CD4-positive, alpha-beta T cell treated with Interleukin-17A for 1 hour (primary cell): ENCODE measurements at regions not wholly inside any gene's neighbourhood (a gene's known extent, or its start where the extent isn't known, plus 50 kb on each side); places are given as distances from the start of the nearest gene placed in this dataset.
"Not testable (repeated sequence)": the region's sequence is repeated elsewhere in the genome, so short reads cannot be mapped to it uniquely, and the experiment has no call there.

Source experiments
- DNase-seq: peaks from one replicate; pipeline ENCODE4 v3.0.0-alpha.2; 2020

- DNase-seq = no peak
Observed at GRCh38 chr1:196088541-196088940, 519.7 kb downstream of the KCNT2 start.

GRCh38 chr1:196078691-196079090 lies 529.5 kb downstream of the KCNT2 start:
- DNase-seq = no peak

- DNase-seq = no peak
Observed at GRCh38 chr1:196075621-196076020, 532.6 kb downstream of the KCNT2 start.

DNA sequence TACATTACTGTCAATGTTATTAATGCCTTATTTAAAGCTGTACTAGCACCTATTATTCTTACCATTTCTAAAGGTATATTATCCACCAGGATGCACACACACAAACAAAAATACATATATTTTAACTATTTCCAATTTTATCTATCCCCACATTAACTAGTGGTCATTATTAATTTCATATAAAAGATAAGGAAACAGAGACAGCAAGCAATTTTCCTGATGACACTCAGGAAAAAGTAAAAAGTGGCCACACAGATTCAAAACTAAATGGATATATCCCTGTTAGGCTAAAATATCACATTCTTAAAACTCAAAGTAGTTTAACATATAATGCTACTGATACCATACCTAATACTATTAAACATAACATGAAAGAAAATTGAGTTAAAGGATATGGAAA lies 534.1 kb downstream of the KCNT2 start:
- no peak for DNase-seq

DNA sequence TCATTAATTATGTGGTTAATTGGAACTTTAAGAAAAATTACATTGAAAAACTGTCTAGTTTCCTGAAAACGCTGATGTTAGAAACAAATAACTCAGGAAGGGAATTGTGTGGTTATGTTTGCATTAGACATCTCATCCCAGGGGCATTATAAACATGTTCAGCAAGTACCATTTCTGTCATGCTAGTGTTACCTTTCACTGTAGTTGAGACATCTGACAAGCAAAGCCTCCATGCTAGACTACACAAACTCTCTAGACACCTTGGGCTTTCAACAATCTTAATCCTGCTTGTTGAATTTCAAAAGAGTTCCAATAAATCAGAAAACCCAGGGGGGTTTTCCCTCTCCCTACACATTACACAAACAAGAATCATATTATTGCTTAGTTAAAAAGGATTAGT lies 536.8 kb downstream of the KCNT2 start:
- no peak for DNase-seq

DNA sequence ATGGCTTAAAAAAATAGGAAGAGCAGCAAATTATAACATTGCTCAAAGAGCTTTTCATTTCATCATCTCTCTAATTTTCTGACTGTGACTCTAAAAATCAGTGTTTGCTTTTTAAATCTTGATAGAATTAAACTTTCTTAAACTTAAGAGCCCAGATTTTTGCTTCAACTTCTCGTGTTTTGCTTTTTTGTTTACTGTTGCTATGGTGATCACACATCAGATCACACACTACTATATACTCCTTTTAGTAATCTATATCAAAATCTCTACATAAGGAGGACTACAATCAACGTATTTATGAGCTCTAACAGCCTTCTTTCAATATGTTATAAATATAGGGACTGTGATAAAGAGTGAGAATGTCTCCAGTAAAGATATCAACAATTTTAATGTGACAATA lies 537.3 kb downstream of the KCNT2 start:
- no peak for DNase-seq

DNA sequence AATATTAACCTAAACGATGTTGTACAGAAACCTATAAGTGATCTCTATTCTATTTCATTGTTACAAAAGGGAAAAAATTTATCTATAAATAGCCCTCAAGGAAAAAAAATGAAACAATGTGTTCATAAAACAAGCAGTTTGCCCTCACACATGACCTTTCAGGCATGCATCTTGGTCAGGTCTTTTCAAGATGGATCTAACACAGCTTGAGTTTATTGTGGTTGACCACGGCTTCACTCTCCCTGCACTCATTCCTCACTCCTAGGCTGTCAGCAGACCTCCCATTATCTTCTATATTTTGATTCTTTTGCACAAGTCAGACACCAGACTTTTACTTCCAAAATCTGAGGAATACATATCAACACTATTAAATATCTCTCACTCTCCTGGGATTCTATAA lies 544.3 kb downstream of the KCNT2 start:
- DNase-seq = no peak

GRCh38 chr1:196063294-196063693 lies 544.9 kb downstream of the KCNT2 start:
- no peak for DNase-seq

GRCh38 chr1:196060539-196060938 lies 547.7 kb downstream of the KCNT2 start:
- DNase-seq = no peak

DNA sequence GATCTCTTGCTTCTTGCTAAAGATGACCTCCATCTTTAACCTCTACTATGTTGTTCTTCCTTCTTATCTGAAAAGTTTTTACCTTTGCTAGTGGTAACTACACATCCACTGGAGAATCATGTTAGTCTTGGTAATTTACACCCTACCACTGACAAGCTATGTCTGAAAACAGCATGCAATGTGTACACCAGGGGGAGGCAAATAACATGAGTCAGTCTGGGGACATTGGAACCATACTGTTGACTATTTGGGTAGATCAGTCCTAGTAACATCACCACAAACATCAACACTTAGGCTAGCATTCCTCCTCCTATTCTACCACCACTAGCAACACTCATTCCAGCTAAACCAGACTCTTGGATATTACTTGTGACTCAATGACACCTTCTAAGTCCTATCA lies 549.0 kb downstream of the KCNT2 start:
- DNase-seq = no peak

GRCh38 chr1:196056966-196057365 lies 551.3 kb downstream of the KCNT2 start:
- no peak for DNase-seq

GRCh38 chr1:196049407-196049806 lies 558.8 kb downstream of the KCNT2 start:
- no peak for DNase-seq

DNA sequence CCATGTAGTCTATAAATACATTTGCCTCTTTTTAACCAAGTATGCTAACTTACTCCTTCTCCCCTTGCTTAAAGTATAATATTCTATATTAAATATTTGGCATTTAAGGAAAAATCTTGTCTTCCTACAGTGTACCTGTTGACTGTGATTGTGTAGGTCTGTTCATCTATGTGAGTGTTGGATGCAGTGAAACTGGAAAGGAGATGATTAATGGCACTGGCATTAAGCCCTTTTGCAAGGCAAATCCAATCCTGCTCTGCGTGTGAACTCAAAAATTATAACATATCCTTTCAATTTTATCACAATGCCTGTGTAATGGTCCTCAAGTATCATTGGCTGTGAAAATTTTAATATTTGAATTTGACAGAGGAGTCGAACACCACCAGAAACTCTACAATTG lies 565.0 kb downstream of the KCNT2 start:
- DNase-seq = no peak

- no peak for DNase-seq
Observed at GRCh38 chr1:196034080-196034706, 574.0 kb downstream of the KCNT2 start.

GRCh38 chr1:196031387-196031786 lies 576.9 kb downstream of the KCNT2 start:
- not testable (repeated sequence) for DNase-seq

GRCh38 chr1:196030455-196030854 lies 577.8 kb downstream of the KCNT2 start:
- no peak for DNase-seq

DNA sequence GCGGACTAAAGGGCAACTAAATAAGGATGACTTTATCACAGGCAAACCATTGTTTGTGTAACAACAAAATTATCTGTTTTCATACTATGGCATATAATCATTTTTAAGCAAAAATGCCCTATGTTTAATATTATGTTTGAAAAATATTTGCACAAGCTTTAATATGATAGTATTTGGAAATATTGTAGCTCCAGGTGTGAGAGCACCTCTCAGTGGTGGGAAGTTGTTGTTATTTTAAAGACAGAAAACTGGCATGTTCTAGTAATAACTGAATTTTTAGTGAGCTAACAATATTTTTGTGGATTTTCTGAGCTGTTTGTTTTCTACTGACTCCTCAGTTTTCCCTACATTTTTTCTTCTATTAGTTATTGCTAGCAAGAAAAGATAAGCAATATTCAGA lies 578.8 kb downstream of the KCNT2 start:
- DNase-seq = no peak

DNA sequence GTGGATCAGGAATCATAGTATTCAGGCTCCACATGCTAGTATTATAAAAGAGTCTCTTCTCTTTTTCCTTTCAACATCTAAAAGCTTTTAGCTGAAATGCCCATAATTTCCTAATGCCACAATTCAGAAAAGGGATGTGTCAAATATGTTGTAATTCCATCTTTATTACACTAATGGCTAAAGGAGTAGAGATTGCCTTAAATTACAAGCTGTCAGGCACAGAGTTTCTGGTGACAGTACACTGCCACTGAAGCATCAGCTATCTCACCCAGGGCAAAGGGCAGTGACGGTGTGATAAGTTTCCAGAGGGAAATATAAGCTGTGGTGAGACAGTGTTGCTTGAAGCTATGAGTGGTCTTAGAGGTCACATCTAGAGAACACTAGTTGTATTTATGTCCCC lies 581.1 kb downstream of the KCNT2 start:
- no peak for DNase-seq

DNA sequence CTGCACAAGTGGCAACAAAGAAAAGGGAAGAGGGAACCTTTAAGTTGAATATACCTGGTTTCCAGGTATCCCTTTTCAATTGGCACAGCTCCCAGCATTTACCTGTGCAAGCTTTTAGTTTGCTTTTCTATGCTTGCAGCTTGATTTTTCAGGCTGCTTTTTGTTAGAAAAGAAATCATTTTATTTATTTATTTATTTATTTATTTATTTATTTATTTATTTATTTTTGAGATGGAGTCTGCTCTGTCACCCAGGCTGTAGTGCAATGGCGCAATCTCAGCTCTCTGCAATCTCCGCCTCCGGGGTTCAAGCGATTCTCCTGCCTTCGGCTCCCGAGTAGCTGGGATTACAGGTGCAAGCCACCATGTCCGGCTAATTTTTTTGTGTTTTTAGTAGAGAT lies 587.1 kb downstream of the KCNT2 start:
- DNase-seq = not testable (repeated sequence)

DNA sequence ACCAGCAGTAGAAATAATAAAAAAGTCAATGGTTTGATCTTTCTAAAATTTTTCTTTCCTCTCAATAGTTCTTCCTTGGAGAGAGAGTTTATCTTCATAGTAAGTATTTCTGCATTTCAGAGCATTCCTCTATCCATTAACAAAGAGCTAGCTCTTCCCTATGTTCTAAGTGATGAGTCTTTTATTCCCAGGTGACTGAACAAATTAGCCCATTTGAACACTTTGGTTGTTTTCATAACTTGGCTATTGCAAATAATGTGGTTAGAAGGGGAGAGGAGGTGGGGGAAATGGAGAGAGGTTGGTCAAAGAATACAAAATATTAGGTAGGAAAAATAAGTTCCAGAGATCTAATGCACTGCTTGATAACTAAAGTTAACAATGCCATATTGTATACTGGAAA lies 598.9 kb downstream of the KCNT2 start:
- DNase-seq = no peak

- no peak for DNase-seq
Observed at GRCh38 chr1:196007763-196008162, 600.5 kb downstream of the KCNT2 start.

DNA sequence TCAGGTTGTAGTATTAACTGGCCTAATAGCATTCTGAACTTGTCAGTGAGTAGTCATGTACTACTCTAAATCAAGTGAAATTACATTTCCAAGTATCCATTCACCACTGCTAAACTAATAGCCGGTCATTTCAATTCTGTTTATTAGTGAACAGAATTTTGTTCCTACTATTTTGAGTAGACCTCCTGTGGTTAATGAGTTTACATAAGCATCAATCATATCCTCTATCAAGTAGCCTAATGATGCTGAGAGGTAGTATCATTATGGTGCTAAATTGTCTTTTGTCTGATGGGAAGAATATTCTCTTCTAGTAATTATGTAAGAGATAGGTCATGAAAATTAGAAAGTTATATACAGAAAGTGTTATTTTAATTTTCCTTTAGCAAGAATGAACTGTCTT lies 602.8 kb downstream of the KCNT2 start:
- DNase-seq = no peak

DNA sequence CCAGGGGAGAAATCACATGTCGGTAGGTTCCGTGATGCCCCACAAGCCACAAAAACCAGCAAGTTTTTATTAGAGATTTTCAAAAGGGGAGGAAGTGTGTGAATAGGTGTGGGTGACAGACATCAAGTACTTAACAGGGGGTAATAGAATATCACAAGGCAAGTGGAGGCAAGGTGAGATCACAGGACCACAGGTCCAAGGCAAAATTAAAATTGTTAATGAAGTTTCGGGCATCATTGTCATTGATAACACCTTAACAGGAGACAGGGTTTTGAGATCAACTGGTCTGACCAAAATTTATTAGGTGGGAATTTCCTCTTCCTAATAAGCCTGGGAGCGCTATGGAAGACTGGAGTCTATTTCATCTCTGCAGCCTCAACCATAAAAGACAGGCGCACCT lies 603.9 kb downstream of the KCNT2 start:
- not testable (repeated sequence) for DNase-seq

DNA sequence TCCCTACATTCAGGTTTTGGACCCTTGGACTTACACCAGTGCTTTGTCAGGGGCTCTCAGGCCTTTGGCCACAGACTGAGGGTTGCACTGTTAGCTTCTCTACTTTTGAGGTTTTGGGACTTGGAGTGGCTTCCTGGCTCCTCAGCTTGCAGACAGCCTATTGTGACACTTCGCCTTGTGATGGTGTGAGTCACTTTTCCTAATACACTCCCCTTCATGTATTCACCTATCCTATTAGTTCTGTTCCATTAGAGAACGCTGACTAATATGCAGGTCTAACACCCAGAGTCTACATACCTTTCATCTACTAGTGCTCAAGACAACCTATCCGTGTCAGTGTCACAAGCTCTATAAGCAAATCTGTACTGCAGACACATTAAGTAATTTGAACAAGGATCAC lies 605.3 kb downstream of the KCNT2 start:
- no peak for DNase-seq

GRCh38 chr1:196002296-196002695 lies 605.9 kb downstream of the KCNT2 start:
- not testable (repeated sequence) for DNase-seq

GRCh38 chr1:196001188-196001587 lies 607.1 kb downstream of the KCNT2 start:
- DNase-seq = no peak
